Neural cell (in vitro differentiated cells): ENCODE measurements at regions not wholly inside any gene's neighbourhood (a gene's known extent, or its start where the extent isn't known, plus 50 kb on each side); places are given as distances from the start of the nearest gene placed in this dataset.

ENCODE experiments used
- CTCF ChIP-seq: fragments of 450-650 bp; IDR thresholded peaks from 2 replicates; pipeline ENCODE4 v1.5.1; 2014; ENCODE audit warnings: antibody characterized with exemption, mild to moderate bottlenecking, moderate library complexity; ENCODE audit not compliant: poor library complexity, severe bottlenecking
- EP300 ChIP-seq: fragments of 450-650 bp; conservative IDR thresholded peaks from 2 replicates; pipeline ENCODE4 v1.6.1; 2014; ENCODE audit warnings: antibody characterized with exemption, mild to moderate bottlenecking, moderate library complexity; ENCODE audit not compliant: poor library complexity, severe bottlenecking
- EZH2 ChIP-seq: fragments of 200-600, 300-800 bp; shearing (Covaris generic), sonication (generic); IDR thresholded peaks from 2 replicates; pipeline ENCODE4 v1.6.1; 2014; ENCODE audit warnings: antibody characterized with exemption, low read length, borderline replicate concordance, mild to moderate bottlenecking; ENCODE audit not compliant: insufficient read depth, poor library complexity, severe bottlenecking
- MXI1 ChIP-seq: fragments of 450-650 bp; conservative IDR thresholded peaks from 2 replicates; pipeline ENCODE4 v1.6.1; 2014; ENCODE audit warnings: antibody characterized with exemption, mild to moderate bottlenecking; ENCODE audit not compliant: poor library complexity, severe bottlenecking
- POLR2AphosphoS5 ChIP-seq: IDR thresholded peaks from 2 replicates; pipeline ENCODE4 v1.6.1; 2012
- REST ChIP-seq: IDR thresholded peaks from 2 replicates; pipeline ENCODE4 v1.6.1; 2012; ENCODE audit warnings: borderline replicate concordance
- SMC3 ChIP-seq: fragments of 450-650 bp; conservative IDR thresholded peaks from 2 replicates; pipeline ENCODE4 v1.6.1; 2014; ENCODE audit warnings: antibody characterized with exemption, mild to moderate bottlenecking, moderate library complexity; ENCODE audit not compliant: poor library complexity
- TAF1 ChIP-seq: IDR thresholded peaks from 2 replicates; pipeline ENCODE4 v1.6.1; 2012; ENCODE audit warnings: low read depth

GRCh38 chr14:94936901-94937685 is 167.2 kb upstream of the GSC start:
- TF ChIP-seq CTCF (no peak), MXI1 (no peak), TAF1 (no peak), EZH2 (no peak), EP300 (no peak), REST (no peak), POLR2AphosphoS5 (no peak), SMC3 (no peak)
